Keratinocyte (primary cell): ENCODE measurements at regions not wholly inside any gene's neighbourhood (a gene's known extent, or its start where the extent isn't known, plus 50 kb on each side); places are given as distances from the start of the nearest gene placed in this dataset.

ENCODE experiments used
- CTCF ChIP-seq, 3 experiments: IDR thresholded peaks in 1 of 3; conservative IDR thresholded peaks in 1 of 3; optimal IDR thresholded peaks in 1 of 3; 2 replicates in 2 of 3; 3 replicates in 1 of 3; pipeline versions ENCODE3 to v1.5.1; 2011; ENCODE audit warnings: low read length in 3 of 3, mild to moderate bottlenecking in 3 of 3, moderate library complexity in 2 of 3, control low read depth in 1 of 3, inconsistent platforms in 1 of 3; ENCODE audit not compliant: insufficient read depth in 2 of 3; ENCODE audit errors: extremely low read depth in 1 of 3
- EZH2 ChIP-seq: IDR thresholded peaks from one replicate; pipeline ENCODE4 v1.6.1; 2012; ENCODE audit warnings: inconsistent platforms, mild to moderate bottlenecking, low read length, moderate library complexity

DNA sequence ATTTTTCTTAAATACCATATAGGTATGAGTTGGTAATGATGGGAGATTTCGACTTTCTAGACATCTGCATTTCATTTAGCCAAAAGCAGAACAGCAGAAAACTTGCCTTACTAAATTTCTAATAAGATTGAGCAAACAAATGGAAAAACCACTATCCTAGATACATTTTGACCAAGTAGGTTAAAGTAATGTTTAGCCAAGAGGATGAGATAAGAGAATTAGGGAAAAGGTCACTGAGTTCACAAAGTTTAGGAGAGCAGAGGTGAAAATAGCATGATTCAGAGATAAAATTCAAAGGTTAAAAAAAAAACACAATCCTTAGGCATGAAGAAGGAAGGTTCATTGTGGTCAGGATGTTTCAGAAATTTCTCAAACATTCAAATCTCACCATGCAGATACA, 450.3 kb downstream of the CD83 start:
- TF ChIP-seq CTCF (optimal IDR thresholded peaks at IDR 0.05 in 1 of 3, IDR thresholded peaks at IDR 0.05 in 1 of 3, conservative IDR thresholded peaks at IDR 0.05 in 1 of 3; ENCODE audit: extremely low read depth in 1 of 3, insufficient read depth in 2 of 3, low read length in 3 of 3) (no peak), EZH2 (no peak)
